ENCODE measurements at regions not wholly inside any gene's neighbourhood (a gene's known extent, or its start where the extent isn't known, plus 50 kb on each side); places are given as distances from the start of the nearest gene placed in this dataset.

- H3K27me3 ChIP-seq (replicated peaks in 1 of 2; ENCODE audit: control insufficient read depth in 2 of 2, insufficient read depth in 2 of 2, low read length in 1 of 2): no peaks in the 10 kb centered on the region
- no peak for ATAC-seq
- H3K36me3 ChIP-seq (ENCODE audit: control insufficient read depth in 2 of 2, insufficient read depth in 2 of 2, low read length in 1 of 2): no peaks in the 10 kb centered on the region
- no peak overlapping the region for H3K27ac ChIP-seq (ENCODE audit: control insufficient read depth, insufficient read depth)
- in situ Hi-C loops (cut with MboI) (loop anchor here (10.0 to 25.0 kb wide), 2 partner anchors 1181 to 1338 kb away; no protein-coding TSS in a partner anchor), intact Hi-C loops (cut with micrococcal nuclease; ENCODE audit: unreplicated experiment) (loop anchor here (2.0 to 5.0 kb wide), 3 partner anchors 731 to 1334 kb away; no protein-coding TSS in a partner anchor)
- no peak for DNase-seq (ENCODE audit: low read depth, low spot score)
- no peak overlapping the region for H3K9ac ChIP-seq (ENCODE audit: control insufficient read depth, insufficient read depth, low read length)
- no peaks in the 10 kb centered on the region for H4K20me1 ChIP-seq (ENCODE audit: control insufficient read depth, insufficient read depth)
- no peak for FAIRE-seq
- no peaks in the 10 kb centered on the region for H3K9me3 ChIP-seq (replicated peaks; ENCODE audit: control insufficient read depth, insufficient read depth, low read length)
- POLR2A ChIA-PET: no interaction called here
- BruUV-seq (replicated peaks): no TSS peak
- CTCF ChIA-PET: interaction anchor here (1.2 to 2.2 kb wide), 3 partner anchors 9 to 1192 kb away, joined by 3 to 8 read pairs (median 5); no protein-coding TSS in a partner anchor
- H3K4me2 ChIP-seq (ENCODE audit: control insufficient read depth, insufficient read depth): no peak overlapping the region
- TF ChIP-seq PKNOX1 (IDR thresholded peaks at IDR 0.05): no peak
- TF ChIP-seq TCF12 (IDR thresholded peaks at IDR 0.05; ENCODE audit: low read depth, low read length): no peak
- TF ChIP-seq SMAD5 (IDR thresholded peaks at IDR 0.05; ENCODE audit: low read depth): no peak
- no peak for TF ChIP-seq EGR1 (IDR thresholded peaks at IDR 0.05; ENCODE audit: borderline replicate concordance in 1 of 2, low read depth in 2 of 2, low read length in 2 of 2)
- no peak for TF ChIP-seq RUNX3 (IDR thresholded peaks at IDR 0.05; ENCODE audit: low read length)
- no peak for TF ChIP-seq FOXK2 (IDR thresholded peaks at IDR 0.05)
- TF ChIP-seq PBX3 (IDR thresholded peaks at IDR 0.05; ENCODE audit: insufficient replicate concordance, low read depth, low read length): no peak
- no peak for TF ChIP-seq TCF3 (IDR thresholded peaks at IDR 0.05; ENCODE audit: borderline replicate concordance, insufficient read depth, low read depth, low read length)
- no peak for TF ChIP-seq PRDM15 (CRISPR knock-in tag; IDR thresholded peaks at IDR 0.05)
- no peak for TF ChIP-seq KDM1A (IDR thresholded peaks at IDR 0.05; ENCODE audit: borderline replicate concordance)
- TF ChIP-seq YBX1 (IDR thresholded peaks at IDR 0.05): no peak
- TF ChIP-seq ZBTB4 (CRISPR knock-in tag; IDR thresholded peaks at IDR 0.05): no peak
- no peaks in the 10 kb centered on the region for H3K4me1 ChIP-seq (ENCODE audit: control insufficient read depth, insufficient read depth, low read length)
- SMC1A ChIA-PET (ENCODE audit: uncharacterized antibody, unreplicated experiment): interaction anchor here (0.5 to 0.9 kb wide), 2 partner anchors 1178 to 1333 kb away, joined by 3 to 4 read pairs; no protein-coding TSS in a partner anchor
- no peak overlapping the region for H3K4me3 ChIP-seq
- no peak overlapping the region for H2AFZ ChIP-seq (ENCODE audit: control insufficient read depth, low read depth, low read length)
- RAD21 ChIA-PET (ENCODE audit: unreplicated experiment): no interaction called here
- H3K79me2 ChIP-seq (ENCODE audit: control insufficient read depth, insufficient read depth, low read length): no peaks in the 10 kb centered on the region
Measured at GRCh38 chr21:15592957-15593356, 136.8 kb upstream of the USP25 start.
